KBM-7 (cell line): ENCODE measurements at regions not wholly inside any gene's neighbourhood (a gene's known extent, or its start where the extent isn't known, plus 50 kb on each side); places are given as distances from the start of the nearest gene placed in this dataset.

ENCODE experiments used
- DNase-seq: peaks from one replicate; pipeline ENCODE4 v3.0.0-alpha.2; 2015
- in situ Hi-C: fragments of 300-500 bp; cut with MboI; formaldehyde crosslinking; loops from 2 replicates; pipeline ENCODE4 v1.14.3; 2020; ENCODE audit warnings: low sequenced_read_pairs, low pct_unique_long_range_greater_than_20kb, mixed read lengths

DNA sequence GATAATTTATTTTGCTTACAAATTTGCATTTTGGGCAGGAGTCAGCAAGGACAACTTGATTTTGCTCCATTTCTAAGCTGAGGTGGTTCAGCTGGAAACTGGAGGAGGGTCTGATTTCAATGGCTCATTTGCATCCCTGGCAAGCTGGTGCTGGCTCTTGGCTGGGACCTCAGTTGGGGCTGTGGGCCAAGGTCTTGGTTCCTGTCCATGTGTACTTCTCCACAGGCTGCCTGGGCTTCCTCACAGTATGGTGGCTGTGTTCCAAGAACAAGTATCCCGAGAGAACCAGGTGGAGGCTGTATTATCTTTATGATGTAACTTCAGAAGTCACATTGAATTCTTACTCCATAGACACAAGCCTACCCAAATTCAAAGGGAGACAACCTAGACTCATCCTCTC is 77.0 kb upstream of the STX18 start:
- in situ Hi-C loops = no loop called here
- no peak for DNase-seq

DNA sequence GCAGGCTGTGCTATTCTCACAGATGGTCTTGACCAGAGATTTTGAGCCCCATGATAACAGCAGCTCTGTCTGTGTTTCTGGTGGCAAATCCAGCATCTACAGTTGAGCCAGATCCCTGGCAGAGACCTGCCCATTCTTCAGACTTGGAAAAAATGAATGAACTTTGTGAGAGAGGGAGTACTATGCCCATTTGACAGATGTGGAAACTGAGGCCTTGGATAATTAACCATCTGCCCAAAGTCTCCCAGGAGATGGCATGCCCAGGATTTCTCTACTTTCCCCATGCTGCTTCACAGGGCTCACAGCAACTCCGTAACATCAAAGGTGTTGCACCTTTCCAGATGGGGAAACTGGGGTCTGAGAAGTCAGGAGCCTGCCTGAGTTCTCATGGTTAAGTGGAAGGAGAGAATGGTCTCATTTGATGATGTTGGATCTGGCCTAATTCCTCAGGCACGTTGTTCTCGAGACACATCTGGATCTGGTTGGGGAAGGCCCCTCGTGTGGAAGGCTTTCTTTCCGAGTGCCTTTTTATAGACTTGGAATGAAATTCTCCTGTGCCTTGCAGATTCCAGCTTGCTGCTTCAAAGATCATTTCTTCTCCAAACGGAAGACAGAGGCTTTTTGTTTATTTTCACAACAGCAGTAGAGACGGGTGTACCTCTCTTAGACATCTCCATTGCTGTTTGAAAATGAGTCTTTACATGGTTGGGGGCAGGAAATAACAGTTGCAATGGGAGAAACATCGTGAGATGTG is 73.3 kb upstream of the STX18 start:
- DNase-seq = no peak
- in situ Hi-C loops = no loop called here

DNA sequence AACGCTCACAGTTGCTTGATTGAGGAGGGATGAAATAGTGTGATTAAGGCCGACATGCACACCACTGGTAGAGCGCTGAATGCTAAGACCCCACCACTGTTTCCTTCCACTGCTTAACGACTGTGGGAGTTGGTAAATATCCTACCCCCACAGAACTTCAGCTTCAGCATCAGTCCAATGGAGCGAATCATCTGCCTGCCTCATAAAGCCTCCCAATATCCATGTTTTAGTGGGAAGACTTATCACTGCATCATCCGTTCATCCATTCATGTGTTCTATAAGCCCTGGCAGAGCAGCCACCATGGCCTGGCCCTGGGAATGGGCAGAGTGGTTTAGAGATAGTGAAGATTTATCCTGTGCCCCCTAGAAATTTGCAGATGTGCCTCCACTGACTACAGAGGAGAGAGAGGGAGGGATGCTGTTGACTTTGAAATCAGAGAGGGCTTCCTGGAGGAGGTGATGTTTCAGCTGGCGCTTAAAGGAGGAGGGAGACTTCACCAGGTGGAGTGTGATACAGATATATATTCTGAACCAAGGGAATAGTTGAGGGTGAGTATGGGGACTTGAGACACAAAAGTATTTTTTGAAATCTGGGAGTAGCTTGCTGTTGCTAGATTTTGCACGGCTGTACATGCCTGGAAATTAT is 71.9 kb upstream of the STX18 start:
- DNase-seq = no peak
- in situ Hi-C loops = no loop called here

DNA sequence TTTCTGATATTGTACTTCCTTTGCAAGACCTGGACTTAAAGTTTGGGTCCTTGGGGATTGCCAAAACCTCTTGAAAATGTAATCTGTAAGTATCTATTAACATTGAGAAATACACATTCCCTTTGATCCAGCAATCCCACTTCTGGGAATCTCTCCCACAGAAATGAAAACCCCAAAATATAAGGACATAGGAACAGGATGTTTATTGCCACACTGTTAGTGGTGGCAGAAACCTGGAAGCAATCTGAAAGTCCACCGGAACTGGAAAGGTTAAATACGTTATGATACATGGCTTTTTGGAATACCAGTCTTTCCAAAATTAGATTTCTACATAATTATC is 71.2 kb upstream of the STX18 start:
- in situ Hi-C loops = no loop called here
- DNase-seq = no peak

DNA sequence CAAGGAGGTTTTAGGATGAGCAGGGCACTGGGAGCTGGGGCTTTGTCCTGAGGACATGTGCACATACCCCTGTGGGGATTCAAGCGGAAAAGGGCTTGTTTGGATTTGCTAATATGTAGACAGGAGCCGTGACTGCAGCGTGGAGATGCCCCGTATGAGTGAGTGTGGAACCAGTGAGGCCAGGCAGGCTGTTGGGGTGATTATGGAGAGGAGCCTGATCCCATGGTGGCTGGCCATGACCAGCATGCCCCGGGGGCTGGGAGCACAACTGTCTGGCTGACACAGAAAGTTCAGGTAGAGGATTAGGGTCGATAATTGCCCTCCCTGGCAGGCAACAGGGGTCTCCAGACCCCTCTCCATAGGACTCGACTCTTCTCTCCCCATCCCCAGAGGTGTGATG is 68.8 kb upstream of the STX18 start:
- no peak for DNase-seq
- in situ Hi-C loops = no loop called here

DNA sequence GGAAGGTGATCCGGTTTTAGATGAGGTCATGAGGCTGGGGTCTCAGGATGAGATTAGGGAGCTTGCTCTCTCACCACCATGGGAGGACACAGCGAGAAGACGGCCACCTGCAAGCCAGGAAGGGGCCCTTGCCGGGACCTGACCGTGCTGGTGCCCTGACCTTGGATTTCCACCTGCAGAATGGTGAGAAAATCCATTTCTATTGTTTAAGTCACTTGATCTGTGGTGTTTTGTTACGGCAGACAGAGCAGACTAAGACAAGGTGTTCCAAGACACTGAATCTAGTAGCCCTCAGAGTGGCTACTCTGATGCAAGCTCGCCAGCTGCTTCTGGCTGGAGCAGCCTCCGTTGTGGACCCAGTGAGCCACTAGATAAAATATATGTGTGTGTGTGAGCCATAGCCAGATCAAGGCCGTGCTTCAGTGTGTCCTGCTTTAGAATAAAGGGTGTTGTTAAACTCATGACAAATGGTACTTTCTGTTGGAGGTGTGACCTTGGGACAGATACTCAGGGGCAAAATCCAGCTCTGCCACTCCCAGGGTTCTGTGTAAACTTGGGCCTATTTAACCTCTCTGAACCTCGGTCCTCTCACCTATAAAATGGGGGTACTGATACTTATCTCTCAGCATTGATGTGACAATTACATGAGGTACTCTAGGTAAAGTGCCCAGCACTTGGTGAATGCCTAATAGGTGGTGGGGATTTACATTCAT is 67.9 kb upstream of the STX18 start:
- DNase-seq = no peak
- in situ Hi-C loops = no loop called here

DNA sequence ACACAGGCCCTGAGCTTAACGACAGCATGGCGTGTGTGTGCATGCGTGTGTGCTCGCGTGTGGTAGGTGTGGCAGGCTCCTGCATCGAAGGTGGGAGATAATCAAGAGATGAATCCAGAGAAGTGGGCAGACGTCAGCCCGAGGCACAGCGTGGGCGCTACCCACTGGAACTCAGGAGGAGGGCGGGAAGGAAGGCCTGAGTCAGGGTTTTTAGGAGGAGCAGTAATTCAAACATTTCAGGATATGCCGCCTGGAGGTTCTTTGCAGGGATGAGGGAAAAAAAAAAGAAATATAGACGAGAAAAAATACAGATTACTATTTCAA is 66.3 kb upstream of the STX18 start:
- DNase-seq = no peak
- in situ Hi-C loops = no loop called here

DNA sequence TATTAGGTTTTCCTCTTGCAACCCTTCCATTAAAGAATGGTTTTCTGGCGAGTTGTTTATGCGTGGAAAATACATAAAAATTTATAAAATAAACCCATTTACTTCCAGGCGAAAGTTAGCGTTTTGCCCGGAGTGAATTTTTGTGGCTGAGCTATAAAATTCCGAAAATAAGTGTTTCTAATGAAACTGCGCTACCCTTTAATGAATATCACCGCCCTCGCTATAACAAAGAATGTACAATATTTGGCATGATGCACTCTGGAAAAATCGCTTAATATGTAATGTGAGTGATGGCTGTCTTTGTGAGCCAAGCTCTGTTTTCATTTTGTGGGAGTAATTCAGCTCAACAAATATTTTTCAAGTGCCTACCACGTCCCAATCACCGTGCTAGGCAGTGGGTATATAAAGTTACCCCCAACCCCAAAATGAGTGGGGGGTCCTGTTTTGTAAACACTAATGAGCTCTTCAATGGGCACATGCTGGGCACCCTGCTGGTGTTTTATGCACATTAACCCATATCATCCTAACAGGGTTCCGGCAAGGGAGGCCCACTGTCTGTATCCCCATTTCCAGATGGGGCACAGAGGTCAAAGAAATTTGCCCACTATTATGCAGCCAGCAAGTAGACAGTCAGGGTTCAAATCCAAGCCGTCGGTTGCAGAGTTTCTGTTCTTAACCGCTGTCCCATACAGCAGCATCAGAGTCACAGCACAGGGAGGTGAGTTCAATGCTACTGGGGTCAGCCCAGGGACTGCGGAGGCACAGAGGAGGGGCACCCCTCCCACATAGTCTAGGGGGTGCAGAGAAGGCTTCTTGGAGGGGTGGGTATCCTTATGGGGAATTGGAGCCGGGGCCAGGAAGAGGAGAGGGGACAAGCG is 65.7 kb upstream of the STX18 start:
- DNase-seq = no peak
- in situ Hi-C loops = no loop called here

DNA sequence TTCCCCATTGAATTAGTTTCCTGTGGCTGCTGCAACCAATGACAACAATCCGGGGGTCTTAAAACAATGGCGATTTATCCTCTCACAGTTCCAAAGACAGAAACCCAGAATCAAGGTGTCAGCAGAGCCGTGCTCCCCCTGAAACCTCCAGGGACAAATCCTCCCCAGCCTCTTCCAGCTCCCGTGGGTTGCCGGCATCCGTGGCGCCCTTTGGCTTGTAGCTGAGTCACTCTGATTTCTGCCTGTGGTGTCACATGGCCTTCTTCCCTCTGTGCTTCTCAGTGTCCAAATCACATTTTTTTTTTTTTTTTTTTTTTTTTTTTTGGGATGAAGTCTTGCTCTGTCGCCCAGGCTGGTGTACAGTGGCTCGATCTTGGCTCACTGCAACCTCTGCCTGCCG is 64.5 kb upstream of the STX18 start:
- DNase-seq = no peak
- in situ Hi-C loops = no loop called here

DNA sequence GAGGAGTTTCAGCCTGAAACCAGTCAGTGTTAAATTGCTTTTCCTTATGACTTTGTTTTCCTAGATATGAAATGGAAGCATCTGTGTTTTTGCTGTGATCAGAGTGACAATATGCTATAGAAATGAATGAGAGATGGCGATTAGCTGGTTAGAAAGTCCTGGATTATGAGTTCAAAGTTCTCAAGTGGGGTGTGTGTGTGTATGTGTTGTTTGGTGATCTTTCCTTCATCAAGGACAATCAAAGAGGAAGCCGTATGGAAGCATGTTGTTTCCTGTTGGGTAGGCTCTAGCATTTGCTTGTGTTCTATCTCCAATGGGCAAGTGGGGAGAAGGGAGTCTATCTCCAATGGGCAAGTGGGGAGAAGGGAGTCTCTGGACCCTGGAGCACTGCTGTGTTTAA is 64.0 kb upstream of the STX18 start:
- in situ Hi-C loops = no loop called here
- no peak for DNase-seq

DNA sequence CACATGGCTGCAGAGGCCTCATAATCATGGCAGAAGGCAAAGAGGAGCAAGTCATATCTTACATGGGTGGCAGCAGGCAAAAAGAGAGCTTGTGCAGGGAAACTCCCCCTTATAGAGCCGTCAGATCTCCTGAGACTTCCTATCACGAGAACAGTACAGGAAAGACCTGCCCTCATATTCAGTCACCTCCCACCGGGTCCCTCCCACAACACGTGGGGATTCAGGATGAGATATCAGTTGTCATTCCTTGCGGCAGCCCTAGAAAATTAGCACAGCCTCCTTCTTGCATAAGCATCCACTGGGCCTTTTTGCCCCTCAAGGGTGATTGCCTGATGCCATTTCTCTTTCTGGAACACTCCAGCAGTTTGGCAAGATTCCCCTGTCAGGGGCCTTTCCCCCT is 61.7 kb upstream of the STX18 start:
- DNase-seq = no peak
- in situ Hi-C loops = no loop called here

DNA sequence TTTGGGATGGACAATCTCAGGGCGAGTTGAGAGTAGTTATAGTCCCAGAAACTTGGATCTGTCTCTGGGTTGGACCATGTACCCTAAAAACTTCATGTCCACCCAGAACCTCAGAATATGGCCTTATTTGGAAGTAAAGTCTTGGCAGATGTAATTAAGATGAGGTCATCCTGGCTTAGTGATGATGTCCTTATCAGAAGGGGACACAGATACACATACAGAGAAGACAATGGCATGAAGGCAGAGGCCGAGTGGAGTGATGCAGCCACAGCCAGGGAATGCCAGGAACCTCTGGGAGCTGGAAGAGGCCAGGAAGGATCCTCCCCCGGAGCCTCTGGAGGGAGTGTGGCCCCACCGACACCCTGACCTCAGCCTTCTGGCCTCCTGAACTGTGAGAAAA is 61.2 kb upstream of the STX18 start:
- in situ Hi-C loops = no loop called here
- no peak for DNase-seq

DNA sequence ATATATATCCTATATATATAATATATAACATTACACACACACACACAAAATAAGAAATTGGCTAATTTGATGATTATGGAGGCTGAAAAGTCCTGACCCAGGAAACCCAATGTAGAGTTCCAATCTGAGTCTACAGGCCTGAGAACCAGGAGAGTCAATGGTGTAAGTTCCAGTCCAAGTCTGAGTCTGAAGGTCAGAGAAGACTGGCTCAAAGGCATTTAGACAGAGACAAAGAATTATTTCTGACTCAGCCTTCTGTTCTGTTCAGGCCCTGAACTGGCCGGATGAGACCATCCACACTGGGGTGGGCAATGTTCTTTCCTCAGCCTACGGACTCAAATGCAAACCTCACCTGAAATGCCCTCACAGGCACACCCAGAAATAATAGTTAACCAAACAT is 60.6 kb upstream of the STX18 start:
- in situ Hi-C loops = no loop called here
- DNase-seq = no peak

DNA sequence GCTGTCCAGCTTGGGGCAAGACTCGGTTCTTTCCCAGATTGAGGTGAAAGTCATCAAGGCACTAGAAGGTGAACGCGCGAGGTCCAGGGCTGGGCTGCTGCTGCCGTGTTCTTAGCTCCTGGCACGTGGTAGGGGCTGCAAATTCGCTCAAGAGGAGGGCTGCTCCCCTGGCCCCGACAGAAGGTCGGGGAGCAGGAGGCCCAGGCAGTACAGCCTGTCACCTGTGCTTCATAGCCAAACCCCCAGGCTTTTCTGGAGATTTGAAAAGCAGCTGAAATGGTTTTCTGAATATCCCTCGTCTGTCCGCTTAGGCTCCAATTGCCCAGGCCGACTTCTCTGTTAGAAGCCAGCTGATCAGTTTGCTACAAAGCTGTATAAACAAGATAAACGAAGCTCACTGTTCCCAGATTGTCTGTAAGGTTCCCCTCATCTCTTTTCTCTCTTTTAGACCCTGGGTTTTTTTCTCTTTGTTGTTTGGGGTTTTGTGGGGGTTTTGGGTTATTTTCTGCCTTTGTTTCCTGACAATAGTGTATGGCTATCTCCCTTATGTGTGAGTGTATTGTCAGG is 60.0 kb upstream of the STX18 start:
- no peak for DNase-seq
- in situ Hi-C loops = no loop called here

DNA sequence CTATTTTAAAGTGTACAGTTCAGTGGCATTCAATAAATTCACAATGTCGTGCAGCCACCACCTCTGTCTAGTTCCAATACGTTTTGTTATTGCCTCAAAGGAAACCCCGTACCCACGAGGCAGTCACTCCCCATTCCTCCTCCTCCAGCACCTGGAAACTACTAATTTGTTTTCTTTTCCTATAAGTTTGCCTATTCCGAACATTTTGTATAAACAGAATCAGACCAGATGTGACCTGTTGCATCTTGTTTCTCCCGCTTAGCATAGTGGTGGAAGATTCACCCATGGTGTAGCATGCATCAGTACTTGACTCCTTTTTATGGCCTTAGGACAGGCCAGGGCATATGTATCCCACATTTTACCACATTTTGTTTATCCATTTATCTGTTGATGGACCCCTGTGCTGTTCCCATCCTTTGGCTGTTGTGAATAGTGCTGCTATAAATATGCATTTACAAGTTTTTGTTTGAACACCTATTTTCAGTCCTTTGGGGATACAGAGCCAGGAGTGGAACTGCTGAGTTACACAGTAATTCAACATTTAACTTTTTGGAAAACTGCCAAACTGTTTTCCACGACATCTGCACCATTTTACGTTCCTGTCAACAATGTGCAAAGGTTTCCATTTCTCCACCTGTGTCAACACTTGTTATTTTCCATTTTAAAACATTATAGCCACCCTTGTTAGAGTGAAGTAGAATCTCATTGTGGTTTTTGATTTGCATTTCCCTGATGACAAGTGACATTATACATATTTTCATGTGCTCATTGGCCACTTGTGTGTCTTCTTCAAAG is 57.8 kb upstream of the STX18 start:
- no peak for DNase-seq
- in situ Hi-C loops = no loop called here

DNA sequence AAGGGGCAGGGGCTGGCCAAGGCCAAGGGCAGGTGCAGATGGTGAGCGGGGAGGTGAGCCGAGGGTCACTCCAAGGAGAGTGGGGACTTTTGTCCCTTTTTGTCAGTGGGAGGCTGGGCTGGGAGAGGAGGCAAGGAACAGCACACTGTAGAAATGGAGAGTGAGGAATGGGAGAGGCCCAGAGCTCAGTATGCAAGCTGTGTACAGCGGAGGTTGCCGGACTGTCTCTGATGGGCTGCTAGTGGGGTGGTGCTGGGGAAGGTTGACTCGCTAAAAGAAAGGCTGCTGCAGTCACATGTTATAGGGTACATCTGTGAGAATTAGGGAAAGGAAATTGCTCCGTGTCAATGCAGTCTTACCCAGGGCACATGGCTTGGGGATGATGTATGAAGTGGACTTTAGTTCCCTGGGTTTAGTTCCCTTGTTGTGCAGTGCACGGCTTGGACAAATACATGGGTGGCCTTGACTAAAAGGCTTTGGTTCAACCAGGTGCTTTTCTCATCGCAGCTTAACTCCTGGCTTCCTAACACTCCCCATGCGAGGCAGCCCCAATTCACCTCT is 57.1 kb upstream of the STX18 start:
- DNase-seq = no peak
- in situ Hi-C loops = no loop called here

DNA sequence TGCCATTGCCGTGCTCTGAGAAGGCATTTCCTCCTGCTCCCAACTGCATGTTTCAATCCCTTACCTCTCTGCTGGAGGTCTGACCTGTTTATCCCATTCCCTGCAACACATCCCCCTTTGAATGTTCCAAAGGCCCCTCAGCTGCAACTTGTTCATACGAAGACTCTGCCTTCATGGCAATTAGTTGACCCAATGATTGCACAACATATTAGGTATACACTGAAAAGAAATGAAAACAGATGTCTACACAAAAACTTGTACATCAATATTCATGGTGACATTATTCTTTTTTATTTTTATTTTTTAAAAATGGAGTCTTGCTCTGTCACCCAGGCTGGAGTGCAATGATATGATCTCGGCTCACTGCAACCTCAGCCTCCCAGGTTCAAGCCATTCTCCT is 54.9 kb upstream of the STX18 start:
- in situ Hi-C loops = no loop called here
- DNase-seq = no peak

DNA sequence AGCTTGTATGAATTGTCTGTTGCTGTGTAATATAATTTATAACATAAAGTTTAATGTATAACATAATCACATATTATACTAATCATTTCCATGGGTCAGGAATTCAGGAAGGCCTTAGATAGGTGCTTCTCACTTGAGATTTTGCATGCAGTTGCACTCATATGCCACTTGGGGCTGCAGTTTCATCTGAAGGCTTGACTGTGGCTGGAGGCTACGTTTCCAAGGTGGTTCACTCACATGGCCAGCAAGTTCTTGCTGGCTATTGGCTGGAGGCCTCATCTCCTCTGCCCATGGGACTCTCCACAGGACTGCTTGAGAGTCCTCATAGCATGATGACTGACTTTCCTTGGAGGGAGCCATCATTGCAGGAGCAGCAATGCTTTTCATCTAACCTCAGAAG is 53.4 kb upstream of the STX18 start:
- in situ Hi-C loops = no loop called here

More for the DNA sequence above, 53.4 kb upstream of the STX18 start:
- DNase-seq = no peak
